RCC 7860 (cell line): ENCODE measurements at regions not wholly inside any gene's neighbourhood (a gene's known extent, or its start where the extent isn't known, plus 50 kb on each side); places are given as distances from the start of the nearest gene placed in this dataset.

ENCODE experiments used
- DNase-seq: peaks from one replicate; pipeline ENCODE4 v3.0.0-alpha.2; 2015; ENCODE audit warnings: low spot score
- FAIRE-seq: peaks from 2 replicates; lab custom pipeline; 2012; peaks lifted over from hg19 to GRCh38; lab: Jason Lieb, UNC

GRCh38 chr9:73219985-73220626 lies 68.4 kb downstream of the ANXA1 start:
- peak; percentile 83 for DNase-seq
- peak; percentile 86 for FAIRE-seq

GRCh38 chr9:73223594-73223993 lies 71.9 kb downstream of the ANXA1 start:
- FAIRE-seq (no peak), DNase-seq (no peak)

GRCh38 chr9:73229543-73229942 lies 77.9 kb downstream of the ANXA1 start:
- FAIRE-seq (no peak), DNase-seq (no peak)

GRCh38 chr9:73230251-73230650 lies 78.6 kb downstream of the ANXA1 start:
- FAIRE-seq (no peak), DNase-seq (no peak)

- DNase-seq (no peak), FAIRE-seq (no peak)
Observed at GRCh38 chr9:73231203-73231602, 79.5 kb downstream of the ANXA1 start.

GRCh38 chr9:73233359-73234007 lies 81.8 kb downstream of the ANXA1 start:
- no peak for FAIRE-seq
- no peak for DNase-seq

GRCh38 chr9:73234008-73234360 lies 82.3 kb downstream of the ANXA1 start:
- FAIRE-seq, result no peak
- DNase-seq, result no peak

GRCh38 chr9:73237140-73237539 lies 85.5 kb downstream of the ANXA1 start:
- no peak for FAIRE-seq
- no peak for DNase-seq

GRCh38 chr9:73239570-73240265 lies 88.1 kb downstream of the ANXA1 start:
- DNase-seq, result peak; percentile 29
- no peak for FAIRE-seq

GRCh38 chr9:73243078-73243477 lies 91.4 kb downstream of the ANXA1 start:
- no peak for FAIRE-seq
- DNase-seq, result no peak

GRCh38 chr9:73259086-73259696 lies 107.5 kb downstream of the ANXA1 start:
- no peak for DNase-seq
- FAIRE-seq, result no peak

- FAIRE-seq (no peak), DNase-seq (no peak)
Observed at GRCh38 chr9:73260506-73260905, 108.8 kb downstream of the ANXA1 start.

- no peak for FAIRE-seq
- DNase-seq, result peak; percentile 30
Observed at GRCh38 chr9:73264631-73265030, 113.0 kb downstream of the ANXA1 start.

GRCh38 chr9:73265876-73266275 lies 114.2 kb downstream of the ANXA1 start:
- FAIRE-seq, result no peak
- no peak for DNase-seq

GRCh38 chr9:73269430-73270101 lies 117.9 kb downstream of the ANXA1 start:
- peak; percentile 30 for FAIRE-seq

GRCh38 chr9:73270967-73271721 lies 119.5 kb downstream of the ANXA1 start:
- peak; percentile 90 for DNase-seq
- peak; percentile 95 for FAIRE-seq

More at GRCh38 chr9:73269430-73270101, 117.9 kb downstream of the ANXA1 start:
- peak; percentile 20 for DNase-seq

- DNase-seq (no peak), FAIRE-seq (no peak)
Observed at GRCh38 chr9:73280113-73280512, 128.4 kb downstream of the ANXA1 start.

- FAIRE-seq, result no peak
- DNase-seq, result no peak
Observed at GRCh38 chr9:73284377-73284776, 132.7 kb downstream of the ANXA1 start.

GRCh38 chr9:73294336-73294735 lies 142.7 kb downstream of the ANXA1 start:
- FAIRE-seq (peak; percentile 10), DNase-seq (no peak)

- DNase-seq, result no peak
- no peak for FAIRE-seq
Observed at GRCh38 chr9:73325983-73326382, 174.3 kb downstream of the ANXA1 start.
